Ishikawa (cell line): ENCODE measurements at regions not wholly inside any gene's neighbourhood (a gene's known extent, or its start where the extent isn't known, plus 50 kb on each side); places are given as distances from the start of the nearest gene placed in this dataset.
A peak's percentile ranks its signal among the peaks of the same experiment; 100 is the strongest.

Experiments used
- CEBPB ChIP-seq: IDR thresholded peaks from 2 replicates; pipeline ENCODE4 v1.6.1; 2012
- EGR1 ChIP-seq: IDR thresholded peaks from 2 replicates; pipeline ENCODE4 v1.6.1; 2012
- EP300 ChIP-seq: IDR thresholded peaks from 2 replicates; pipeline ENCODE4 v1.6.1; 2012; ENCODE audit warnings: borderline replicate concordance
- FOXM1 ChIP-seq: IDR thresholded peaks from 2 replicates; pipeline ENCODE4 v1.6.1; 2012; ENCODE audit warnings: low read depth, borderline replicate concordance
- MAX ChIP-seq: IDR thresholded peaks from 2 replicates; pipeline ENCODE4 v1.6.1; 2012
- NFIC ChIP-seq: IDR thresholded peaks from 2 replicates; pipeline ENCODE4 v1.6.1; 2012
- RAD21 ChIP-seq: IDR thresholded peaks from 2 replicates; pipeline ENCODE4 v1.6.1; 2012; ENCODE audit warnings: low read depth
- REST ChIP-seq: IDR thresholded peaks from 2 replicates; pipeline ENCODE4 v1.6.1; 2012; ENCODE audit warnings: low read depth, mild to moderate bottlenecking
- TAF1 ChIP-seq: IDR thresholded peaks from 2 replicates; pipeline ENCODE4 v1.6.1; 2012; ENCODE audit warnings: low read depth, mild to moderate bottlenecking
- TCF12 ChIP-seq: IDR thresholded peaks from 2 replicates; pipeline ENCODE4 v1.6.1; 2012; ENCODE audit warnings: low read depth
- TEAD4 ChIP-seq: IDR thresholded peaks from 2 replicates; pipeline ENCODE4 v1.6.1; 2012
- USF1 ChIP-seq: IDR thresholded peaks from 2 replicates; pipeline ENCODE4 v1.6.1; 2012
- YY1 ChIP-seq: IDR thresholded peaks from 2 replicates; pipeline ENCODE4 v1.6.1; 2012; ENCODE audit warnings: low read depth
- ZBTB7A ChIP-seq: IDR thresholded peaks from 2 replicates; pipeline ENCODE4 v1.6.1; 2012; ENCODE audit warnings: low read depth

- TF ChIP-seq MAX, result no peak
- no peak for TF ChIP-seq REST
- TF ChIP-seq USF1, result no peak
- TF ChIP-seq FOXM1, result no peak
- TF ChIP-seq CEBPB, result peak; percentile 58
- TF ChIP-seq TAF1, result no peak
- TF ChIP-seq EP300, result no peak
- no peak for TF ChIP-seq YY1
- no peak for TF ChIP-seq RAD21
- peak; percentile 76 for TF ChIP-seq TEAD4
- TF ChIP-seq ZBTB7A, result no peak
- no peak for TF ChIP-seq EGR1
- TF ChIP-seq NFIC, result no peak
- no peak for TF ChIP-seq TCF12
These were observed 500.3 kb upstream of the C1orf87 start for GRCh38 chr1:60573726-60574409.
